ENCODE measurements at regions not wholly inside any gene's neighbourhood (a gene's known extent, or its start where the extent isn't known, plus 50 kb on each side); places are given as distances from the start of the nearest gene placed in this dataset.

DNA sequence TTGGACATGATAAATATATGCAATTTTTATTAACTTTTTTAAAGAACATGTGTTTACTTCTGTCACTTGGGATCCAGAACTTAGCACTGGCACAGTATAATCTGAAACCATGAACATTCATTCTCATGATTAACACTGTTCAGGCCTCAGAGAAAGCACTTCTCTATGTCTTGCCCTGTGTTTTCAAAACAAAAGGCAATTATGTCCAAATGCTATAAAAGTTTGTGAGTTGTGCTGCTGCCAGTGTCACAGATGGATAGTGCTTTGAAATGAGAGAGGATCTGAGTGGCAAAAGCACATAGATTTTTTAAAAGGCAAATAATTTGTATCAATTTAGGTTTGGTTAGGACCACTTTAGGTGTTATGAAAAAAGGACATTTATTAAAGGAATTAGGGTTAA lies 470.5 kb upstream of the FAM98A start:
- H3K4me1 ChIP-seq (ENCODE audit: insufficient read depth, low read length, poor library complexity, severe bottlenecking): no peaks in the 10 kb centered on the region
- H3K9ac ChIP-seq (ENCODE audit: low read depth, low read length, poor library complexity, severe bottlenecking): no peak overlapping the region
- H3K9me3 ChIP-seq (ENCODE audit: insufficient read depth, low read depth, low read length): no peaks in the 10 kb centered on the region
- no peaks in the 10 kb centered on the region for H3K27me3 ChIP-seq (ENCODE audit: insufficient read depth, low read length, poor library complexity, severe bottlenecking)
- H3K36me3 ChIP-seq (ENCODE audit: insufficient read depth, low read length): no peaks in the 10 kb centered on the region
- no peak overlapping the region for H3K4me3 ChIP-seq (ENCODE audit: low read length, poor library complexity, severe bottlenecking)
- no peaks in the 10 kb centered on the region for H3K79me2 ChIP-seq (ENCODE audit: insufficient read depth, low read length)
- H3F3A ChIP-seq (ENCODE audit: low read depth): no peaks in the 10 kb centered on the region
- H2AFZ ChIP-seq (ENCODE audit: low read length): no peak overlapping the region
- H3K4me2 ChIP-seq (ENCODE audit: low read depth, low read length, poor library complexity, severe bottlenecking): no peak overlapping the region
- no peaks in the 10 kb centered on the region for H3K9me2 ChIP-seq (replicated peaks; ENCODE audit: low read depth, low read length)
- TF ChIP-seq, protein P1, sequence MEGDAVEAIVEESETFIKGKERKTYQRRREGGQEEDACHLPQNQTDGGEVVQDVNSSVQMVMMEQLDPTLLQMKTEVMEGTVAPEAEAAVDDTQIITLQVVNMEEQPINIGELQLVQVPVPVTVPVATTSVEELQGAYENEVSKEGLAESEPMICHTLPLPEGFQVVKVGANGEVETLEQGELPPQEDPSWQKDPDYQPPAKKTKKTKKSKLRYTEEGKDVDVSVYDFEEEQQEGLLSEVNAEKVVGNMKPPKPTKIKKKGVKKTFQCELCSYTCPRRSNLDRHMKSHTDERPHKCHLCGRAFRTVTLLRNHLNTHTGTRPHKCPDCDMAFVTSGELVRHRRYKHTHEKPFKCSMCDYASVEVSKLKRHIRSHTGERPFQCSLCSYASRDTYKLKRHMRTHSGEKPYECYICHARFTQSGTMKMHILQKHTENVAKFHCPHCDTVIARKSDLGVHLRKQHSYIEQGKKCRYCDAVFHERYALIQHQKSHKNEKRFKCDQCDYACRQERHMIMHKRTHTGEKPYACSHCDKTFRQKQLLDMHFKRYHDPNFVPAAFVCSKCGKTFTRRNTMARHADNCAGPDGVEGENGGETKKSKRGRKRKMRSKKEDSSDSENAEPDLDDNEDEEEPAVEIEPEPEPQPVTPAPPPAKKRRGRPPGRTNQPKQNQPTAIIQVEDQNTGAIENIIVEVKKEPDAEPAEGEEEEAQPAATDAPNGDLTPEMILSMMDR (conservative IDR thresholded peaks at IDR 0.05; ENCODE audit: low read length): no peak
- no peak for TF ChIP-seq EZH2phosphoT487 (IDR thresholded peaks at IDR 0.05; ENCODE audit: borderline replicate concordance)
- no peaks in the 10 kb centered on the region for H4K20me1 ChIP-seq (ENCODE audit: insufficient read depth, low read length, poor library complexity, severe bottlenecking)

DNA sequence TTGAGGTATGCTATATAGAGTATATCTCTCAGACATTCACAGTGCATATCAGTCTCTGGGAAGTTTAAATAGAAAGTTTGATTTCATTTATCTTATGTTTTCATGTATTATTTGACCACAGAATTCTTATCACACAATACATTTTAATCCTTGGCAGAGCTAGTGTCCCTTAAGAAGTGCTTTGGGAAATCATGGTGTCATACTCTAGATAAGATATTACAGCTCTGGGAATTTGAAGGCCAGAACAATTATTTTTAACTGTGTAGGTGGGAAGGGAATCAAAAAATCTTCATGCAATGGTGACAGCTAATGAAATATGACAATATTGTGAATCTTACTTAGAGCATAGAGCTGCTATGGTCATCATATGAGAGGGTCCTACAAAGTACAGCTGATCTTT lies 451.3 kb upstream of the FAM98A start:
- Histone ChIP-seq H4K20me1 (ENCODE audit: insufficient read depth, low read length, poor library complexity, severe bottlenecking) (no peaks in the 10 kb centered on the region), H3K4me1 (ENCODE audit: insufficient read depth, low read length, poor library complexity, severe bottlenecking) (no peaks in the 10 kb centered on the region), H3K79me2 (ENCODE audit: insufficient read depth, low read length) (no peaks in the 10 kb centered on the region), H3K4me3 (ENCODE audit: low read length, poor library complexity, severe bottlenecking) (no peak overlapping the region), H3K9me2 (replicated peaks; ENCODE audit: low read depth, low read length) (no peaks in the 10 kb centered on the region), H3K4me2 (ENCODE audit: low read depth, low read length, poor library complexity, severe bottlenecking) (no peak overlapping the region), H3K9ac (ENCODE audit: low read depth, low read length, poor library complexity, severe bottlenecking) (no peak overlapping the region), H3F3A (ENCODE audit: low read depth) (no peaks in the 10 kb centered on the region), H3K36me3 (ENCODE audit: insufficient read depth, low read length) (no peaks in the 10 kb centered on the region), H2AFZ (ENCODE audit: low read length) (no peak overlapping the region), H3K27me3 (ENCODE audit: insufficient read depth, low read length, poor library complexity, severe bottlenecking) (no peaks in the 10 kb centered on the region), H3K9me3 (ENCODE audit: insufficient read depth, low read depth, low read length) (no peaks in the 10 kb centered on the region)
- TF ChIP-seq, protein P1 (conservative IDR thresholded peaks at IDR 0.05; ENCODE audit: low read length): no peak
- TF ChIP-seq EZH2phosphoT487 (IDR thresholded peaks at IDR 0.05; ENCODE audit: borderline replicate concordance): no peak

DNA sequence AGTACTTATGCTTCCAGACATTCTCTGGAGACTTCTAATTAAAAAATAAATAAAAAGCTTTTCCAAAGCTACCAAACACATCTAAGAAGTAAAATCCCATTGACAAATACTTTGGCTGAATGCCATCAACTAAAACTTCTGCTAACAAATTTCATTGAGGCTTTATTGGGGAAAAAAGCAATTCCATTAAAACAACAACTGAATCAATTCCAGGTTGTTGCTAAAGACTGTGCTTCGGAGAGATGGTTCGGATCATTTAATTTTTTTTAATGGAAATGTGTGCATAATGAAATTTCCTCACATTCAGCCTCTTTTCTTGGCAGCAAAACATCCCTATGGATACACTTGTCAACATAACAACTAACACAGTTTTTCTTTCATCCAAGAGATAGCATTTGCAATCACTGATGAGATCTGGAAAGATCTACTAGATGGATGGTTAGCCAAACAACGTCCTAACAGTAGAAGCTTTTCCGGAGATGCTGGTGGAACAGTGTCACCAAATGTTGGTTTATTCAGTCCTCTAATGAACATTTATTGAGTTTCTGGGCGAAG lies 446.1 kb upstream of the FAM98A start:
- H2AFZ ChIP-seq (ENCODE audit: low read length): no peak overlapping the region
- H3K4me1 ChIP-seq (ENCODE audit: insufficient read depth, low read length, poor library complexity, severe bottlenecking): no peaks in the 10 kb centered on the region
- H3K9me3 ChIP-seq (ENCODE audit: insufficient read depth, low read depth, low read length): no peaks in the 10 kb centered on the region
- H3K27me3 ChIP-seq (ENCODE audit: insufficient read depth, low read length, poor library complexity, severe bottlenecking): no peaks in the 10 kb centered on the region
- no peaks in the 10 kb centered on the region for H3F3A ChIP-seq (ENCODE audit: low read depth)
- H3K4me2 ChIP-seq (ENCODE audit: low read depth, low read length, poor library complexity, severe bottlenecking): no peak overlapping the region
- no peak overlapping the region for H3K4me3 ChIP-seq (ENCODE audit: low read length, poor library complexity, severe bottlenecking)
- no peaks in the 10 kb centered on the region for H3K9me2 ChIP-seq (replicated peaks; ENCODE audit: low read depth, low read length)
- no peaks in the 10 kb centered on the region for H3K79me2 ChIP-seq (ENCODE audit: insufficient read depth, low read length)
- no peaks in the 10 kb centered on the region for H4K20me1 ChIP-seq (ENCODE audit: insufficient read depth, low read length, poor library complexity, severe bottlenecking)
- H3K9ac ChIP-seq (ENCODE audit: low read depth, low read length, poor library complexity, severe bottlenecking): no peak overlapping the region
- TF ChIP-seq EZH2phosphoT487 (IDR thresholded peaks at IDR 0.05; ENCODE audit: borderline replicate concordance): no peak
- no peaks in the 10 kb centered on the region for H3K36me3 ChIP-seq (ENCODE audit: insufficient read depth, low read length)

DNA sequence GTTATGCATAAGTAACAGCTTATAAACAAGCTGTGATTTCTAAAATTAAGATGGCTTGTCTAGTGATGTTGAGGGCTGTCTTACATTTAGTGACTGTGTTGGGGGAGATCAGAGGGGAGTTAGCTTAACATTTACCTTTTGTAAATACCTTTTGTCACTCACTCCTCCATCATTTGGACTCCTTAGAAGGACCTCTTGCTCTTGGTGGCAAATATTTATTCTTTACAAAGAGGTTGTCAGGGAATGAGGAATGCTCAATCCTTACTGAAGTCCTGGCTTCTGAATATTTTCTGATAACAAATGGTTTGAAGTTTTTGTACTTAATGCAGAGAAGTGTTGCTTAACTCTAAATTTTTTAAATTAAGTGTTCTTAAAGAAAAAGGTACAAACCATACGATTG lies 438.8 kb upstream of the FAM98A start:
- H2AFZ ChIP-seq (ENCODE audit: low read length): no peak overlapping the region
- H3K4me1 ChIP-seq (ENCODE audit: insufficient read depth, low read length, poor library complexity, severe bottlenecking): no peaks in the 10 kb centered on the region
- no peaks in the 10 kb centered on the region for H4K20me1 ChIP-seq (ENCODE audit: insufficient read depth, low read length, poor library complexity, severe bottlenecking)
- H3K9me2 ChIP-seq (replicated peaks; ENCODE audit: low read depth, low read length): no peaks in the 10 kb centered on the region
- no peaks in the 10 kb centered on the region for H3K79me2 ChIP-seq (ENCODE audit: insufficient read depth, low read length)
- no peaks in the 10 kb centered on the region for H3F3A ChIP-seq (ENCODE audit: low read depth)
- no peak overlapping the region for H3K9ac ChIP-seq (ENCODE audit: low read depth, low read length, poor library complexity, severe bottlenecking)
- TF ChIP-seq EZH2phosphoT487 (IDR thresholded peaks at IDR 0.05; ENCODE audit: borderline replicate concordance): no peak
- TF ChIP-seq, protein P1 (conservative IDR thresholded peaks at IDR 0.05; ENCODE audit: low read length): no peak
- no peak overlapping the region for H3K4me3 ChIP-seq (ENCODE audit: low read length, poor library complexity, severe bottlenecking)
- H3K4me2 ChIP-seq (ENCODE audit: low read depth, low read length, poor library complexity, severe bottlenecking): no peak overlapping the region
- no peaks in the 10 kb centered on the region for H3K36me3 ChIP-seq (ENCODE audit: insufficient read depth, low read length)
- no peaks in the 10 kb centered on the region for H3K9me3 ChIP-seq (ENCODE audit: insufficient read depth, low read depth, low read length)
- H3K27me3 ChIP-seq (ENCODE audit: insufficient read depth, low read length, poor library complexity, severe bottlenecking): no peaks in the 10 kb centered on the region
